ENCODE measurements at regions not wholly inside any gene's neighbourhood (a gene's known extent, or its start where the extent isn't known, plus 50 kb on each side); places are given as distances from the start of the nearest gene placed in this dataset.

DNA sequence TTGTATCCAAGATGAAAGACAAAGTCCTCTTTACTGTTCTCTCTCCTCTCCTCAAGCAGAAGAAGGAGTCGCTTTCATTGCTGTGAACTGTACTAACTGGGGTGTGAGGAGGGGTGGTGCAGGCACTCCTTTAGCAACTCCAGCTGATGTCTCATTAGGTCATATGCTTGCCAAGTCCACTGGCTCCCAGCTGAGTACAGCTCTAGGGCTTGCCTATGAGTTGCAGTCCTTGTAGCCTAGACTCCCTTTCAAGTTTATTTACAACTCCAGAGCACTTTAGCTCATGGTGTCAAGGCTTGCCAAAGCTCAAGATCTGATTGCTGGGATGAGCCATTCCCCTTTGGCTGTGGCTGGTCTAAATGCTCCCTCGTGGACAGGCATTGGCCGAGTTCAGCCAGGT is 55.1 kb upstream of the PDGFD start:
- Histone ChIP-seq H3K4me3 (ENCODE audit: low read length) (no peak overlapping the region), H3K27ac (ENCODE audit: low read length) (no peak overlapping the region), H3K79me2 (ENCODE audit: low read length) (no peaks in the 10 kb centered on the region), H3K9me3 (ENCODE audit: insufficient read depth, low read length) (no peaks in the 10 kb centered on the region), H3K4me2 (ENCODE audit: low read length) (no peak overlapping the region), H3K27me3 (ENCODE audit: low read depth, low read length) (no peaks in the 10 kb centered on the region), H3K9ac (ENCODE audit: low read length) (no peak overlapping the region), H2AFZ (ENCODE audit: low read depth, low read length) (no peak overlapping the region), H4K20me1 (ENCODE audit: insufficient read depth, low read length) (no peaks in the 10 kb centered on the region), H3K4me1 (ENCODE audit: low read length) (no peaks in the 10 kb centered on the region), H3K36me3 (replicated peaks; ENCODE audit: low read depth, low read length) (no peaks in the 10 kb centered on the region)
- TF ChIP-seq, protein P1, sequence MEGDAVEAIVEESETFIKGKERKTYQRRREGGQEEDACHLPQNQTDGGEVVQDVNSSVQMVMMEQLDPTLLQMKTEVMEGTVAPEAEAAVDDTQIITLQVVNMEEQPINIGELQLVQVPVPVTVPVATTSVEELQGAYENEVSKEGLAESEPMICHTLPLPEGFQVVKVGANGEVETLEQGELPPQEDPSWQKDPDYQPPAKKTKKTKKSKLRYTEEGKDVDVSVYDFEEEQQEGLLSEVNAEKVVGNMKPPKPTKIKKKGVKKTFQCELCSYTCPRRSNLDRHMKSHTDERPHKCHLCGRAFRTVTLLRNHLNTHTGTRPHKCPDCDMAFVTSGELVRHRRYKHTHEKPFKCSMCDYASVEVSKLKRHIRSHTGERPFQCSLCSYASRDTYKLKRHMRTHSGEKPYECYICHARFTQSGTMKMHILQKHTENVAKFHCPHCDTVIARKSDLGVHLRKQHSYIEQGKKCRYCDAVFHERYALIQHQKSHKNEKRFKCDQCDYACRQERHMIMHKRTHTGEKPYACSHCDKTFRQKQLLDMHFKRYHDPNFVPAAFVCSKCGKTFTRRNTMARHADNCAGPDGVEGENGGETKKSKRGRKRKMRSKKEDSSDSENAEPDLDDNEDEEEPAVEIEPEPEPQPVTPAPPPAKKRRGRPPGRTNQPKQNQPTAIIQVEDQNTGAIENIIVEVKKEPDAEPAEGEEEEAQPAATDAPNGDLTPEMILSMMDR (IDR thresholded peaks at IDR 0.05; ENCODE audit: low read depth, low read length), result no peak
- no peak for TF ChIP-seq EZH2phosphoT487 (IDR thresholded peaks at IDR 0.05; ENCODE audit: low read depth)

DNA sequence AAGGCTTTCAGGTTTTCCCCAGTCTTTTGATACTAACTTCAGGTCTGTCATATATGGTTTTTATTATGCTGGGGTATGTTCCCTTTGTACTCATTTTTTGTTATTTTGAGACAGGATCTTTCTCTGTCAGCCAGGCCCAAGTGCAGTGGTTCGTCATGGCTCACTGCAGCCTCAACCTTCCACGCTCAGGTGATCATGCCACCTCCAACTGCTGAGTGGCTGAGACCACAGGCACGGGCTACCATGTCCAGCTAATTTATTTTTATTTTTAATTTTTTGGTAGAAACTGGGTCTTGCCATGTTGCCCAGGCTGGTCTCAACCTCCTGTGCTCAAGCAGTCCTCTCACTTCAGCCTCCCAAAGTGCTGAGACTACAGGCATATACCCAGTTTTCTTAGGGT is 50.6 kb upstream of the PDGFD start:
- Histone ChIP-seq H4K20me1 (ENCODE audit: insufficient read depth, low read length) (no peaks in the 10 kb centered on the region), H2AFZ (ENCODE audit: low read depth, low read length) (no peak overlapping the region), H3K79me2 (ENCODE audit: low read length) (no peaks in the 10 kb centered on the region), H3K27ac (ENCODE audit: low read length) (no peak overlapping the region), H3K9ac (ENCODE audit: low read length) (no peak overlapping the region), H3K4me2 (ENCODE audit: low read length) (no peak overlapping the region), H3K9me3 (ENCODE audit: insufficient read depth, low read length) (no peaks in the 10 kb centered on the region), H3K27me3 (ENCODE audit: low read depth, low read length) (no peaks in the 10 kb centered on the region), H3K4me3 (ENCODE audit: low read length) (no peak overlapping the region), H3K36me3 (replicated peaks; ENCODE audit: low read depth, low read length) (no peaks in the 10 kb centered on the region), H3K4me1 (ENCODE audit: low read length) (no peaks in the 10 kb centered on the region)
- TF ChIP-seq EZH2phosphoT487 (IDR thresholded peaks at IDR 0.05; ENCODE audit: low read depth), result no peak
- TF ChIP-seq, protein P1 (IDR thresholded peaks at IDR 0.05; ENCODE audit: low read depth, low read length), result no peak

All from OCI-LY3 (cell line).